ENCODE measurements at regions not wholly inside any gene's neighbourhood (a gene's known extent, or its start where the extent isn't known, plus 50 kb on each side); places are given as distances from the start of the nearest gene placed in this dataset.

DNA sequence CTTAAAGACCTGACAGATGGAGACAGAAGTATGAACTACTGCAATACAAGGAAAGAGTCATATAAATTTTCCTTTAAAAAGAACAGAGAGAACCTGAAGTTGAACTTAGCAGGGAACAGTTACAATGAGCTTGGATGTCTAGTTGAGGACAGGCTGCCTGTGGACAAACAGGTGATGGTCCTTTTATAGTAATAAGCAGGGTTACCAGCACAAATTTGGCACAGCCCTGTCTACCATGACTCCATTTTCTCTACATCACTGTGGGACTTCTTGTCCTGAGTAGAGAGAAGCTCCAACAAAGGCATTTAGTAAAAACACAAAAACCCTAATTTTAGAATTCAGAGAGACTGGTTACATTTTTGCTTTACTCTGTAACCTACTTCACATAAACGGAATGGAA is 448.1 kb downstream of the PLCL1 start:
- Histone ChIP-seq H2AFZ (ENCODE audit: low read depth, low read length) (no peak overlapping the region), H3K4me1 (ENCODE audit: control insufficient read depth, extremely low read depth, insufficient read depth, low read length) (no peaks in the 10 kb centered on the region), H3K4me2 (ENCODE audit: insufficient read depth, low read length) (no peak overlapping the region), H3K4me3 (replicated peaks in 1 of 3; ENCODE audit: insufficient read depth in 1 of 3, low read depth in 1 of 3, low read length in 3 of 3) (no peak overlapping the region), H3K36me3 (ENCODE audit: control insufficient read depth in 2 of 2, extremely low read depth in 1 of 2, insufficient read depth in 2 of 2, low read length in 2 of 2) (no peaks in the 10 kb centered on the region), H3K79me2 (ENCODE audit: control insufficient read depth, insufficient read depth, low read length) (no peaks in the 10 kb centered on the region), H3K27ac (ENCODE audit: insufficient read depth, low read depth, low read length) (no peak overlapping the region), H3K27me3 (ENCODE audit: control insufficient read depth in 2 of 2, insufficient read depth in 2 of 2, low read length in 2 of 2) (peaks cover 0 to 2% of the 10 kb centered on the region in 2 experiments), H4K20me1 (replicated peaks; ENCODE audit: control insufficient read depth, extremely low read depth, insufficient read depth, low read length) (no peaks in the 10 kb centered on the region), H3K9me1 (replicated peaks; ENCODE audit: control insufficient read depth, extremely low read depth, insufficient read depth, low read length) (no peaks in the 10 kb centered on the region), H3K9me3 (replicated peaks; ENCODE audit: control insufficient read depth, insufficient read depth, low read length) (no peaks in the 10 kb centered on the region), H3K9ac (replicated peaks; ENCODE audit: extremely low read depth, insufficient read depth, low read length) (no peak overlapping the region)
- no peak for DNase-seq (ENCODE audit: low read depth, low spot score)
- dilution Hi-C loops (cut with MboI; ENCODE audit: extremely low pct_ligation_motif_present, low sequenced_read_pairs) (no loop called here), intact Hi-C loops (cut with micrococcal nuclease) (no loop called here)
- TF ChIP-seq EZH2 (IDR thresholded peaks at IDR 0.05; ENCODE audit: borderline replicate concordance, low read depth, low read length, severe bottlenecking) (no peak), GATA2 (IDR thresholded peaks at IDR 0.05; ENCODE audit: insufficient read depth, insufficient read length, low read depth, low read length) (no peak), POLR2AphosphoS5 (IDR thresholded peaks at IDR 0.05; ENCODE audit: insufficient read depth, low read depth, low read length) (no peak), FOS (IDR thresholded peaks at IDR 0.05; ENCODE audit: borderline replicate concordance, insufficient read depth, low read length) (no peak), MYC (IDR thresholded peaks at IDR 0.05; ENCODE audit: low read depth, low read length) (no peak), POLR2A (IDR thresholded peaks at IDR 0.05; ENCODE audit: low read depth, low read length) (no peak), JUN (IDR thresholded peaks at IDR 0.05; ENCODE audit: borderline replicate concordance, insufficient read depth, insufficient read length, low read depth) (no peak)
- TF ChIP-seq, protein P1, sequence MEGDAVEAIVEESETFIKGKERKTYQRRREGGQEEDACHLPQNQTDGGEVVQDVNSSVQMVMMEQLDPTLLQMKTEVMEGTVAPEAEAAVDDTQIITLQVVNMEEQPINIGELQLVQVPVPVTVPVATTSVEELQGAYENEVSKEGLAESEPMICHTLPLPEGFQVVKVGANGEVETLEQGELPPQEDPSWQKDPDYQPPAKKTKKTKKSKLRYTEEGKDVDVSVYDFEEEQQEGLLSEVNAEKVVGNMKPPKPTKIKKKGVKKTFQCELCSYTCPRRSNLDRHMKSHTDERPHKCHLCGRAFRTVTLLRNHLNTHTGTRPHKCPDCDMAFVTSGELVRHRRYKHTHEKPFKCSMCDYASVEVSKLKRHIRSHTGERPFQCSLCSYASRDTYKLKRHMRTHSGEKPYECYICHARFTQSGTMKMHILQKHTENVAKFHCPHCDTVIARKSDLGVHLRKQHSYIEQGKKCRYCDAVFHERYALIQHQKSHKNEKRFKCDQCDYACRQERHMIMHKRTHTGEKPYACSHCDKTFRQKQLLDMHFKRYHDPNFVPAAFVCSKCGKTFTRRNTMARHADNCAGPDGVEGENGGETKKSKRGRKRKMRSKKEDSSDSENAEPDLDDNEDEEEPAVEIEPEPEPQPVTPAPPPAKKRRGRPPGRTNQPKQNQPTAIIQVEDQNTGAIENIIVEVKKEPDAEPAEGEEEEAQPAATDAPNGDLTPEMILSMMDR (IDR thresholded peaks at IDR 0.05; ENCODE audit: extremely low read depth in 1 of 2, insufficient read depth in 1 of 2, low read depth in 1 of 2, low read length in 2 of 2) = no peak
- TF ChIP-seq, protein P2, sequence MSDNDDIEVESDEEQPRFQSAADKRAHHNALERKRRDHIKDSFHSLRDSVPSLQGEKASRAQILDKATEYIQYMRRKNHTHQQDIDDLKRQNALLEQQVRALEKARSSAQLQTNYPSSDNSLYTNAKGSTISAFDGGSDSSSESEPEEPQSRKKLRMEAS (IDR thresholded peaks at IDR 0.05; ENCODE audit: insufficient read depth, insufficient read length) = no peak
- no peak for FAIRE-seq
- BruUV-seq (replicated peaks) = no TSS peak
- ChIA-PET CTCF (no interaction called here), POLR2A (no interaction called here)
